Hindlimb muscle (tissue), 1 donor: ENCODE measurements at regions not wholly inside any gene's neighbourhood (a gene's known extent, or its start where the extent isn't known, plus 50 kb on each side); places are given as distances from the start of the nearest gene placed in this dataset.
"Not testable (repeated sequence)": the region's sequence is repeated elsewhere in the genome, so short reads cannot be mapped to it uniquely, and the experiment has no call there.

Experiments used
- DNase-seq: peaks from one replicate; pipeline ENCODE4 v3.0.0-alpha.2; 2013

- DNase-seq, result no peak
Measured at GRCh38 chrX:143935601-143936000, 51.7 kb downstream of the UBE2NL start.

- DNase-seq, result no peak
Measured at GRCh38 chrX:143940119-143940518, 56.2 kb downstream of the UBE2NL start.

- DNase-seq, result no peak
Measured at GRCh38 chrX:143945171-143945570, 61.3 kb downstream of the UBE2NL start.

- no peak for DNase-seq
Measured at GRCh38 chrX:143964549-143964948, 80.7 kb downstream of the UBE2NL start.

GRCh38 chrX:143988356-143988755 lies 104.5 kb downstream of the UBE2NL start:
- DNase-seq, result no peak

- no peak for DNase-seq
Measured at GRCh38 chrX:143994206-143994605, 110.3 kb downstream of the UBE2NL start.

- DNase-seq, result no peak
Measured at GRCh38 chrX:143998261-143998660, 114.4 kb downstream of the UBE2NL start.

- DNase-seq, result no peak
Measured at GRCh38 chrX:144006811-144007210, 122.9 kb downstream of the UBE2NL start.

GRCh38 chrX:144040793-144041192 lies 156.9 kb downstream of the UBE2NL start:
- no peak for DNase-seq

GRCh38 chrX:144042271-144042670 lies 158.4 kb downstream of the UBE2NL start:
- DNase-seq, result no peak

GRCh38 chrX:144075432-144075831 lies 191.6 kb downstream of the UBE2NL start:
- no peak for DNase-seq

- not testable (repeated sequence) for DNase-seq
Measured at GRCh38 chrX:144082237-144082636, 198.4 kb downstream of the UBE2NL start.

GRCh38 chrX:144089674-144090073 lies 205.8 kb downstream of the UBE2NL start:
- DNase-seq, result not testable (repeated sequence)

- not testable (repeated sequence) for DNase-seq
Measured at GRCh38 chrX:144092116-144092515, 208.2 kb downstream of the UBE2NL start.

GRCh38 chrX:144119490-144119889 lies 235.6 kb downstream of the UBE2NL start:
- not testable (repeated sequence) for DNase-seq

GRCh38 chrX:144121566-144121965 lies 237.7 kb downstream of the UBE2NL start:
- DNase-seq, result not testable (repeated sequence)

- DNase-seq, result not testable (repeated sequence)
Measured at GRCh38 chrX:144127570-144128169, 243.8 kb downstream of the UBE2NL start.

- not testable (repeated sequence) for DNase-seq
Measured at GRCh38 chrX:144129511-144129910, 245.6 kb downstream of the UBE2NL start.

- not testable (repeated sequence) for DNase-seq
Measured at GRCh38 chrX:144130507-144130906, 246.6 kb downstream of the UBE2NL start.

- not testable (repeated sequence) for DNase-seq
Measured at GRCh38 chrX:144131080-144131479, 247.2 kb downstream of the UBE2NL start.

- DNase-seq, result not testable (repeated sequence)
Measured at GRCh38 chrX:144134448-144135119, 250.7 kb downstream of the UBE2NL start.

GRCh38 chrX:144154474-144154873 lies 270.6 kb downstream of the UBE2NL start:
- not testable (repeated sequence) for DNase-seq

GRCh38 chrX:144185197-144185596 lies 301.3 kb downstream of the UBE2NL start:
- DNase-seq, result not testable (repeated sequence)

GRCh38 chrX:144188489-144188888 lies 304.6 kb downstream of the UBE2NL start:
- not testable (repeated sequence) for DNase-seq
